HG03095 (cell line): ENCODE measurements at regions not wholly inside any gene's neighbourhood (a gene's known extent, or its start where the extent isn't known, plus 50 kb on each side); places are given as distances from the start of the nearest gene placed in this dataset.
"Not testable (repeated sequence)": the region's sequence is repeated elsewhere in the genome, so short reads cannot be mapped to it uniquely, and the experiment has no call there.

ENCODE experiments used
- ATAC-seq: cut with Tn5 transposase; IDR thresholded peaks from one replicate; pipeline ENCODE4 v1.9.1; 2021; ENCODE audit warnings: moderate library complexity; ENCODE audit not compliant: unreplicated experiment

DNA sequence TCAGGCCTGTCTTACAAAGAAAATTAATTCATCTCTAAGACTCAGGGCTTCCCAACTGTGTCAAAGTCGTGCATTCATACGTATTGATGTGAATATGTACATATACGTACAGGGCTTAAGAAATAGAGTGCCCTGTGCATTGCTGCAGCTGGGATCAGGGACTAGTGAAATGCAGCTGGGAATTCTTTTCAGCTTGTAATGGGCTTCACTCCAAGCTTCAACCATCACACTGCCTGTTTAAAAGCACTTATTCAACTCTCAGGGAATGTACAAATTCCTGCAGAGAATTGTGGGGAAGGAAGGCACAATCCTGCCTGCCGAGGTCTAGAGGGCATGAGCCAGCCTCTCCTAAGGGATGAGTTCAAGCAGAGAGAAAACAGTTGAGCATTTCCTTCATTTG, 59.6 kb upstream of the MAN2A1 start:
- ATAC-seq = no peak

DNA sequence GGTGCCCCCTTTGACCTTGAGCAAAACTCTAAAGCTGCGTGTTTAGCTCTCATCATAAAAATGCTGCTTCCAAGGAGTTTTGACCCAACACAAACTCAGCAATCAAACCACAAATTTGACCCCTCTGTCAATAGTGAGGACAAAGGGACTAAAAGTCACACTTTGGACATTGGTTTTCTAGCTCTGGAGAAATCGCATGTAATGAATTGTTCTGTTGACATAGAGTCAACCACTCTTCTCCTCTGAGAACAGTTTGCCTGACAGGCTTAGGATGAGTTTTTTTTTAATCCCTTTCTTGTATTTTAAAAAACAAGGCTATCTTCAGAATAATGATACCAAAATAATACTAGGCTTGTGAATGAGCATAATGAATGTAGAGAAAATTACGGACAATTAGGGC, 61.1 kb upstream of the MAN2A1 start:
- ATAC-seq = no peak

DNA sequence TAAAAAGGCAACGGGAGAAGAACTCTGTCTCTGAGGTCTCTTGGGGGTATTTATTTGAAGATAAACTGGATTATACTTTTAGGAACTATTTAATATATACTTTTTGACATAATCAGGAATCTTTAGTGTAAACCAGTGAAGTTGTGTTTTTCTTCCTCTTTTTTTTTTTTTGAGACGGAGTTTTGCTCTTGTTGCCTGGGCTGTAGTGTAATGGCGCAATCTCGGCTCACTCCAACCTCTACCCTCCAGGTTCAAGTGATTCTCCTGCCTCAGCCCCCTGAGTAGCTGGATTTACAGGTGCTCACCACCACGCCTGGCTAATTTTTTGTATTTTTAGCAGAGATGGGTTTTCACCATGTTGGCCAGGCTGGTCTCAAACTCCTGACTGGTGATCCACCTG, 68.5 kb upstream of the MAN2A1 start:
- not testable (repeated sequence) for ATAC-seq

DNA sequence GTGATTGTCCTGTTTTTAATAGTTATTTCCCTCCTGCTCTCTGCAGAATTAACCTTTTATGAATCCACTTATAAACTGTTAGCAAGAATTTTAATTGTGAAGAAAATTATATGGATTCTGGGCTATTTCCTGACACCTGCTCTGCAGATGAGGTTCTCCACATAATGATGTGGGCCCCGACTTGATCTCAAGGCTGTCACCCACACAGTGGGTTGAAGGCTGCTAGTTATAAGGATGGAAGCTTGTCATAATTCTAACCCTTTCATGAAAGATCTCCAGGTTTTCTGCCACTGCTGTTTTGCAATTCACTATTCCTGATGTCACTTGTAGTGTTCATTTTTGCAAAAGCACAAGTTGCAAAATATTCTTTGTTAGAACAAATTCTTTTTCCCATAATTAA, 69.1 kb upstream of the MAN2A1 start:
- ATAC-seq = no peak

DNA sequence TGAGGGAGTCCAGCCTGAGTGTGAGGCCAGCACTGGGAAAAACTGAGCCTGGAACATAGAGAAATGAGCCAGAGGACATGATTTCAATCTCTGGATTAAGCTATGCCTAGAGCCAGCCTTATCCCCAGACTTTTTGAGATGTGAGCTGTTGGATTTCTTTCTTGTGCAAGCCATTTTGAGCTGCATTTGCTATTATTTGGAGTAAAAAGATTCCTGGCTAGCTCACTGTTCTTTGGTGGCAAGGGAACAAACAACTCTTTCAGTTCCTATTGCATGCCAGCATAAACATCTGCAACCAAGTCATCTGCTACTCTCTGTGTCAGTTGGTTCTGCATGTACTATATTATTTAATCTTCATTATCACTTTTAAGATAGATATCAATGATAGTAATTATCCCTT, 70.1 kb upstream of the MAN2A1 start:
- no peak for ATAC-seq

DNA sequence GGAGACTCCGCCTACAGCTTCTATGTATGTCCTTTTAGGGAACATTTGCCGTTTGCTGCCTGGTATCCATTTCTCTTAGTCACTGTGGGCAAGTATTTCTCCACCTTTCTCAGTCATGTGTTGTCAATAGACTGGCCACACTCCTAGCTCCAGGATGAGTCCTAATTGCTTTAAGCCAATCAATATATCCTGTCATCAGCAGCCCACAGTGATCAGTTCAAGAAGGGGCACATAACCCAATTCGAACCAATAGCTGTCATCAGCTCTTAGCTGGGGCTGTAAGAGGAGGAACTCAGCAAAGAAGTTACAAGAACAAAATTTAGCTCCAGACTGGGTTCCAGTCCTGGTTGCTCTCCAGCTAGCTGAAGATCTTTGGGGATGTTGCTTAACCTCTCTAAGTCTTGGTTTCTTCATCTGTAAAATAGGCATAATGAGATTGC, 70.7 kb upstream of the MAN2A1 start:
- ATAC-seq = no peak

DNA sequence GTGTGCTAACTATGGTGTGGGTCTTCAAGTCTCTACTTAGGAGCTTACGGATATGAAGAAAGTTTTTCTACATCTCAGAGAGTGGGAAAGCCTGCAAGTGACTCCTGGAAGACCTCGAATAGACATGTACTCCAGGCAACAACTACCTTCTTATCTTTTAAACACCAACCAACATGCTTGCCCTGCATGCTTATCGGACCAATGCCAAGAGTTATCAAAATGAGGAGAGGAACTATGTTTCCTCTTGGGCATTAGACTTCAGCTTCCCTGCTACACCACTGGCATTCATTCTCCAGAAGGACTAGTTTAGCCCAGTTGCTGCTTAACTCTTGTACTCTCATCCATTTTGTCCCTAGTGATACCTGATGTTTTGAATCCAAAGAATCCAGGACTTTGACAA, 74.7 kb upstream of the MAN2A1 start:
- ATAC-seq = no peak

DNA sequence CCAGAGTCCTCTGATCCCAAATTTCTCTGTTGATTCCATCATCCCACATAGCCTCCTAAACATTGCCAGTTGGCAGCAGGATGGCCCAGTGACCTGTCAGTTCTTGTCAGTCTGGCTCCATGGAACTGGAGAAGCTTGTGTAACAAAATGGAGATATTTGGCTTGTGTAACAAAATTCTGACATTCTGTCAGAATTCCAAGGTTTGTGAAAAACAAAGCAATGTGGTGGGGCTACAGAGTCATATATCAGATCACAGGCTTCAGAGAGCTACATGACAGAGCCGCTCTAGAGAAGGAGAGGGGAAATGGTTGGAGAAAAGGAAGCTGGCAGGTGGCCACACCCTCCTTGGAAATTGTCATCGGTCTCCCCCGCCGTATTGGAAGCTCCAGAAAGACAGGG, 75.4 kb upstream of the MAN2A1 start:
- no peak for ATAC-seq

DNA sequence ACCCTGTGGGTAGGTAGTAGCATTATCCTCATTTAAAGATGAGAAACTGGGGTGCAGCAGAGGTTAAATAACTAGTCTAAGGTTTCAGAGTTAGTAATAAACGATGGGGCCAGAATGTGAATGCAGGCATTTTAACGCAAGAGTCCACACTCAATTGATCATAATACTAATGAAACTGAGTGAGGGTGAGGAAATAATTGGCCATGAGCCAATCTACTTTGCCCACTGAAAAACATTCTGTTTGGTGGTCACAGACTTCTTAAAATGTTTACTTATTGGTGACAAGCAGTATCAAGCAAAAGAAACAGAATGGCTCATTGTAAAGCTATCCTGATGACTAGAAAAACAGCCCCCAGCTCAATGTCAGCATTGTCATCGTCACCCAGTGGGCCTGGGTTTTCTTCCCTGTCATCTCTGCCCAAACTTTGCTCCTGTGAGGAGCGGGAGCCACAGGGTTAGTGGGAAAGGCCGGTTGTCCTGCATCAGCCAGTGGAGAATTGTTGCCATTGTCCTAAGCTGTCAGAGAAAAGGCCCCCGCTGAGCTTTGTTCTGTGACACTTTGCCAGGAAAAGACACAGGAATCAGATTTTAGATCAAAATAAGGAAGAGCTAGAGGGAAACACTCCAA, 77.3 kb upstream of the MAN2A1 start:
- ATAC-seq = no peak

DNA sequence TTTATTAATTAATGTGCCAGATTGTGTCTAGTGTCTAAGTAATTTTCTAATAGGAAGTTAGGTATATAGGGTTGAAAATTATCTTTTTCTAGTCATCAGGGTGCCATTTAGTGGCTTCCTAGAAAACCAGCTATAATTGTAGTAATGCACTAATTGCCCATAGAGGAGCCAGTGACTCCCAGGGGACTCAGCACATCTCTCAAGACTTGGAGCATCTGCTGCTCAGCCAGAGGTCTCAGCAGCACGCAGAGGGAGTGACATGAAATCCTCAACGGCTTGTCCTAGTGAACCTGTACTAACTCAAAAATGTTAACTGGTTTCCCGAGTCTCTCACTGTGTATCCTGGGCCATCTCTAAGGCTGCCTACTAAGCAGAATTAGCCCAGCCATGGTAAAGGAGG, 78.2 kb upstream of the MAN2A1 start:
- no peak for ATAC-seq

DNA sequence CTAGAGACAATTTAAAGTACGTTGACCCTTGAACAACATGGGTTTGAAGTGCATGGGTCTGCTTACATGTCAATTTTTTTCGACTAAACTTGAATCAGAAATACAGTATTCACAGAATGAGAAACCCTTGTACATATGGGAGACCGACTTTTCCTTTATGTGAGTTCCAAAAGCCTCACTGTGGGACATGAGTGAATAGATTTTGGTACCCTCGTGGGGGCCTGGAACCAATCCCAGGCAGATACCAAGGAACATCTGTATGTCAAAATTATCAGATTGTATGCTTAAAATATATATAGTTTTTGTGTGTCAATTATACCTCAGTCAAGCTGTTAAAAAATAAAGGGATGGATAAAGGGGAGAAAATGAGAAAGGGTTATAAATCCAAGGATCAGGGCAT, 78.7 kb upstream of the MAN2A1 start:
- no peak for ATAC-seq

DNA sequence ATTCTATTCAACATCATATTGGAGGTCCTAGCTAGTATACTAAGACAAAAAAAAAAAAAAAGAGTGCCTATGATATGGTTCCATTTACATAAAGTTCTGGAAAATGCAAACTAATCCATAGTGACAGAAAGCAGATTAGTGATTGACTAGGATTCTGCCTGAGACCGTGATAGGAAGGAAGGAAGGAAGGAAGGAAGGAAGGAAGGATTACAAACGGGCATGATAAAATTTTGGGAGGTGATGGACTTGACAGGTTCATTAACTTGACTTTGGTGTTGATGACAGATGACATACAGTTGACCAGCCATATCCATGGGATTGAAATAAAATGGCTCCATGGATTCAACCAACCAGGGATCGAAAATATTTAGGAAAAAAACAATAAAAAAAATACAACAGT, 79.1 kb upstream of the MAN2A1 start:
- ATAC-seq = no peak

DNA sequence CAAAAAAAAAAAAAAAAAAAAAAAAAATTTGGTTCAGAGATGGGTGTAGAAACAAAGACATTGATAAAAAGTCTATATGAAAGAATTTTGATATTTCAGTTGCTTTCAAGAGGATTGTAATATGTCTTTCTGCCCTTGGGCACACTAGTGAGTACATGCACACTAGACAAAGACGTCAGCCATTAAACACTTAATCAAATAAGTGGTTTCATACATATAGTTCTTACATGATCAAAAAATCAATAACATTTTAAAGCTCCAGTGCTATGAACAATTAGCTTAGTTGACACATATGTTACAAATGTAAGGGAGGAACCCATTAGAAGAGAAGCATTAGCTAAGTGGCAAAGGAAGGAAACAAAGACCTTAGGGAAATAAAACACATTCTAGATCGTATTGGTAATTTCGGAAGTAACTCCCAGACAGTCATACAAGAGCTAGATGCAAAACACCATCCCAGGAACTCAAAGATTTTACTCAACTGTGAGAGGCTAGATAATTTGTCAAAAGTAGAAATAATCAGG, 84.5 kb upstream of the MAN2A1 start:
- ATAC-seq = no peak

DNA sequence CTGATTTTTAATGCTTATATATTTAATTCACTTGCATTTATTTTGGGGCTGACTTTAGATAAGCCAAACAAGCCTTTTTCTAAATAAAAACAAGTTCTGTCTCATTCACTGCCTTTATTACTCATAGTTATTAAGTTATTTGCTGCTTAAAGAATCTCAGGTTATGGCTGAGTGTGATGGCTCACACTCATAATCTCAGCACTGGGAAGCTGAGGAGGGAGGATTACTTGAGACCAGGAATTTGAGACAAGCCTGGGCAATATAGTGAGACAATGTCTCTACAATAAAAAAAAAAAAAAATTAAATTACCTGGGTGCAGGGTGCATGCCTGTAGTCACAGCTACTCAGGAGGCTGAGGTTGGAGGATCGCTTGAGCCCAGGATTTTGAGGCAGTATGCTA, 85.0 kb upstream of the MAN2A1 start:
- no peak for ATAC-seq

DNA sequence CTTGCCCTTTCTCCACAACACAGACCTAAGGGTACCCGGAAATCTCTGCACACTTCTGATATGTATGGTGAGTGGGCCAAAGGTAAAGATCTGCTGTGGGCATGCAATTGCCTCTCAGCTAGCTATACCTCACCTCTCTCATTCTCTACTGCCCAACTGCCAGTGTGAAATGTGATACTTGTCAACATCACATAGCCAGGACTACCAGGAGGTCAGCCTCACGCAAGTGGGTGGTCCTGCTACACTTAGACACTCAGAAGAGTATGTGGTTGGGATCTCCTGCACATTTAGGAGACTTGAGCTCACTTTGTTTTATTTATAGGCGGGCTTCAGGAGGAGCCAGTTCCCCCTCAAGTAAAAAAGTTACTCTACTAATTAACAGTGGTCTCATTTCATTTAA, 88.0 kb upstream of the MAN2A1 start:
- no peak for ATAC-seq

DNA sequence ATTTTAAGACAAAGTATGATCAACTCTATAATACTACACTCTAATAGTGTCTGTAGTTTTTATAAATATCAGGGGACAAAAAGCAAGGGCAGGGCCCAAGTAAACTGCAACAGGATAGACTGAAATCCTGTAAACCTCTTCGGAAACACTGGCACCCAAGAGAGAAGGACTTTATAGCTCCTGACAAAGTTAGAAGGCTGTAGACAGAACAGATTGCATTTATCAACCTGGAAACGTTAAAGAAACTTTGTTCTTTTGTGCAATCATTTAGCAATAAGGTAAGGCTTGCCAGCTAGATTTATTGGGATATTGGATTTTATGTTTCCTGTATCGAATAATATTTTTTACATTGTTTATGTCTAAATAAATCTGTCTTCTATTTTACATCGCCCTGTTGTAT, 91.8 kb upstream of the MAN2A1 start:
- no peak for ATAC-seq

DNA sequence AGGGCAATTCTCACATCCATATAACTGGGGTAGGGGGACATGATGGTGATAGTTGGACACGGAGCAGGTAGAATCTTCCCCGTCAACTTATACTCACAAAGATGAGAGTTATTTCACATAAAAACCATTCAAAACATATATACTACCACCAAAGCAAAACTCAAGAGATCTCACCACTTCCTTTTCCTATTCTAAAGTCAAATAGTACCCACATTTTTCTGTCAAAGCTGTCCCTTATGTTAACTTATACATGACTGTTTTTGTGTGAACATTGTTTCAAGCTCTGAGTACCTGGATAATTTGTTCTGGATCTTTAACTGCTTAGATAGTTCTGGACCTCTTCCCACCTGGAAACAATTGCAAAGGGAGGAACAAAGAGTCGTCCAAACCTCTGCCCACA, 95.5 kb upstream of the MAN2A1 start:
- no peak for ATAC-seq

DNA sequence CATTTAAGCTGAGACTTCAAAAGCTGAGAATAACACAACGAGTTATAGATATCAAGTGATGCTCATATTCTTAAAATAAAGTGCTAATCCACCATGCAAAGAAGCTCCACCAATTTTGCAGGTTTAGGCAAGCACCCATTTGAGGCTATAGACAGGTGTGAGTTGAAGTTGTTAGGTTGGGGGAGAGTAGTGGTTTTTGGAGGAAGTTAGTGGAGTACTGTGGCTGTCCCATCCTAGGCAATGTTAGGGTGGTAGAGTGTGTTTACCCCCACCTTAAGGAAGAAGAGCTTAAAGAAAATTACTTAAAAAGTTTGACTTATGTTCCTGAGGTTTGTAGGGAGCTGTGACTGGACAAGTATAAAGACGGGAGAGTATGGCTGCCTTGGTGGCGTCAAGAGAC, 98.9 kb upstream of the MAN2A1 start:
- no peak for ATAC-seq

DNA sequence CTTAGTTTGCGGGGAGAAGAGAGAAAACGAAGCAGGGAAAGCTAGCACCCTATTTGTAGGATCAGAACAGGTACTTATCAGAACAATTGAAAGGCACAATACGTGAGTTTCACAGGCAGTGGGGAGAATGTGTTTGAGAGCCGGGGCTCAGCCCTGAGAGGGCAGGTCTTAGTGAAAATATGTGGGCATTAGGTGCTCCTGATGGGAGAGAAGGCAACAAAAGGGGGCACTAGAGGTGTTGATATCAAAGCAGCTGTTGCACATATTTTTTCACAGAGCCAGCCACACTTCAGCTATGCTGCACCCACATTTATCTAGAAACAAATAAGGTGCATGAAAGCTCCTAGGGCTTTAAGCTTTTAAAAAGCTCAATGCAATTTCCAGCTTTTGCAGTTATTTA, 99.7 kb upstream of the MAN2A1 start:
- no peak for ATAC-seq

DNA sequence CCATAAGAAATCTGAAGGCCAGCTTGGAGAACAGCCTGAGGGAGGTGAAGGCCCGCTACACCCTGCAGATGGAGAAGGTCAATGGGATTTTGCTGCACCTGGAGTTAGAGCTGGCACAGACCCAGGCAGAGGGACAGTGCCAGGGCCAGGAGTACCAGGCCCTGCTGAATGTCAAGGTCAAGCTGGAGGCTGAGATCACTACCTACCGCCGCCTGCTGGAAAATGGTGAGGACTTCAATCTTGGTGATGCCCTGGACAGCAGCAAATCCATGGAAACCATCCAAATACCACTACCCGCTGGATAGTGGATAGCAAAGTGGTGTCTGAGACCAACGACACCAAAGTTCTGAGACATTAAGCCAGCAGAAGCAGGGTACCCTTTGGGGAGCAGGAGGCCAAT, 100.5 kb upstream of the MAN2A1 start:
- ATAC-seq = no peak

DNA sequence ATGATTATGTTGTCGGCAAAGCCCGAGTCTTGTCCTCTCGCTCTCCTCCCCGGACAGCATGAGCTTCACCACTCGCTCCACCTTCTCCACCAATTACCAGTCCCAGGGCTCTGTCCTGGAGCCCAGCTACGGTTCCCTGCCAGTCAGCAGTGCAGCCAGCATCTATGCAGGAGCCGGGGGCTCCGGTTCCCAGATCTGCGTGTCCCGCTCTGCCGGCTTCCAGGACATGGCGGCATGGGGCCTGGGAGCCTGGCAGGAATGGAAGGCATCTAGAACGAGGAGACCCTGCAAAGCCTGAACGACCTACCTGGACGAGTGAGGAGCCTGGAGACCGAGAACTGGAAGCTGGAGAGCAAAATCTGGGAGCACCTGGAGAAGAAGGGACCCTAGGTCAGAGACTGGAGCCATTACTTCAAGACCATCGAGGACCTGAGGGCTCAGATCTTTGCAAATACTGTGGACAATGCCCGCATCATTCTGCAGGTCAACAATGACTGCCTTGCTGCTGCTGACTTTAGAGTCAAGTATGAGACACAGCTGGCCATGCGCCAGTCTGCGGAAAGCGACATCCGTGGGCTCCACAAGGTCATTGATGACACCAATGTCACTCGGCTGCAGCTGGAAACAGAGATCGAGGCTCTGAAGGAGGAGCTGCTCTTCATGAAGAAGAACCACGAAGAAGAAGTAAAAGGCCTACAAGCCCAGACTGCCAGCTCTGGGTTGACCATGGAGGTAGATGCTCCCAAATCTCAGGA, 101.3 kb upstream of the MAN2A1 start:
- ATAC-seq = no peak

DNA sequence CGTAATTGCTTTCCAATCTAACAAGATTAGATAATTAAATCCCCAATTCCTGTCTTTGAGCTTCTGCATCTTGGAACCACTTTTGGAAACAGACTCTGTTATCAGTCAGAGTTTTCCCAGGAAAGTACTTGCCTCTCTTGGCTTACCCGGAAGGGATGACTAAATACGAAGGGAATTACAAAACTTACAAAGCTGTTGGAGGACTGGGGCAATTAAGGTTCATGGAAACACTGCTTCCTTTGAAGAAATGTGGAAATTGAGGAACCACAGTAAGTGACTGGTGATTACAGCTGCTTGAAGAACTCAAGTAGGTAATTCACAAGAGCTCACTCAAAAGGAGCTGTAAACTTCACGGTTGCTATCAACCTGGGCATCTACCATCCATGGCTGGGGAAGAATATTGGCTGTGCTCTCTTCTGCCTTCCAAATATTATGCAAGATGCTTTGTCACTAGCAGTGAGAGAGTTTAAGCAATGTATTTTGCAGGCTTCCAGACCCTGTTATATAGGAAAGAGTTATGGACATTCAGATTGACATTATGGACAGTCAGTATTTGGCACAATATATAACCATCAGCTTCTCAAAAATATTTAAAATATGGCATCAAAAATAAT, 104.6 kb upstream of the MAN2A1 start:
- ATAC-seq = no peak
